OCI-LY7 (cell line): ENCODE measurements at regions not wholly inside any gene's neighbourhood (a gene's known extent, or its start where the extent isn't known, plus 50 kb on each side); places are given as distances from the start of the nearest gene placed in this dataset.

Experiments
- CTCF ChIP-seq: fragments of 200-600 bp; sonication (generic); conservative IDR thresholded peaks from 2 replicates; pipeline ENCODE4 v1.5.1; 2014; ENCODE audit warnings: mild to moderate bottlenecking, antibody characterized with exemption, low read length, moderate library complexity, mixed read lengths
- EZH2phosphoT487 ChIP-seq: fragments of 200-600 bp; sonication (generic); IDR thresholded peaks from 2 replicates; pipeline ENCODE4 v1.6.1; 2018; ENCODE audit warnings: low read depth, borderline replicate concordance, mild to moderate bottlenecking, mixed run types, antibody characterized with exemption, low read length, moderate library complexity, mixed read lengths

- no peak for TF ChIP-seq CTCF
- no peak for TF ChIP-seq EZH2phosphoT487
These were observed 153.2 kb upstream of the KCNJ18 start for GRCh38 chr17:21539146-21539545.
